Ureter (tissue), 1 donor: ENCODE measurements at regions not wholly inside any gene's neighbourhood (a gene's known extent, or its start where the extent isn't known, plus 50 kb on each side); places are given as distances from the start of the nearest gene placed in this dataset.

Experiments
- DNase-seq: peaks from one replicate; pipeline ENCODE4 v3.0.0-alpha.2; 2020; ENCODE audit warnings: low spot score
- donor health status: DM: yes; HTN: yes; CAD: no.

DNA sequence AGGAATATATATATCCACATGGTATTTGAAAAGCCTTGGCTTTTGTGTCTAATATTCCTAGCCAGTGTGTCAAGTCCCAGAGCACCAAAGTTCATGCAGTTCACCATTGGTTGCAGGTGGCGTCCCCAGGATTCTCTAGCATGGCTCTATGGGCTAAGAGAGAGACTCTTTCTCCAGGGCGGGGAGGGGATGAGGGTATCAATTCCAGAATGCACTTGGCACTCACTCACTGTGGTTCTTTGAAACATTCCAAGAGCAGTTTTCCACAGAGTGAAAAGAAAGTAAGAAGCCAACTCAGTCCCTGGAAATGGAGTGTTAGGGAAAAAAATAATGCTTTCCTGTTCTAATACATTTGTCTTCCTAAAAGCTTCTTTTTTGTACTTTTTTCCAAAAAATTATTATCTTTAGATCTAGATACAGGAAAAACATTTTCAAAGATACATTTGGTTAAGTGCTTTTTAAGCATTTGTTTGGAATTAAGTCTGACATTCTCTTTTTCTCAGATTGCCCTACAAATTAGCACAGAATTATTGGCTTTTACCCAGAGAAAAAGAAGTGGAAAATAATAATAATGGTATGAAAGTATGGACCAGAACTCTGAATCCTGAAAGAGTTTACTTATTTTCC lies 239.9 kb downstream of the PAX3 start:
- no peak for DNase-seq

DNA sequence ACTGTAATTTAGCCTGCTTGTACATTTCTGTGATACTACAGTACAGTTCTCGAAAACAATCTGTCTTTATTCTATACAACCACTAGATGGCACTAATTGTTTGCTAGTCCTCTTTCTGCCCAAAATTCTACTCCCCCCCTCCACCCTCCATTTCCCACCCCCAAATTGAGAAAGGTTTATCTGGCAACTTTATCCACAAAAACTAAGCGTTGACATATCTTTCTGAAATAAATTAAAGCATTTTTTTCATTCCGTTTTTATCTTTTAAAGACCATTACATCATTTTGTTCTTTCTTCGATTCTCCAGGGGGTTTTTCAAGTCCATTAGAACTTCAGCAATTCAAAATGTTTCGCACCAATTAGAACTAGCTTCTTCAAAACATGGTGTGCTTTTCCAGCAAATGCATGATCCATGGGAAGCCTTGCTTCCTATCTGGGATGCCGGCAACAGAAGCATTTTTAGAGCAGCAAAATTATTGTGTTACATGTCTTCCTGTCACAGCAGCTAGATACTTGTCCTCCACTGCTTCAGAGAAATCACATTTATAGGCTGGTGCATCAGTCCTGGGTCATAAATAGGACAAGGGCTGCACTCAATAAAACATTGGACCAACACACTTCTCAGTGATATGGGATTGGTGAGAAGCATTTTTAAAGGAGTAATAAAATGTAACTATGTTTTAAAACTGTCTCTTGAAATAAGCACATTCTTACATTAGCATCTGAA lies 241.3 kb downstream of the PAX3 start:
- no peak for DNase-seq

DNA sequence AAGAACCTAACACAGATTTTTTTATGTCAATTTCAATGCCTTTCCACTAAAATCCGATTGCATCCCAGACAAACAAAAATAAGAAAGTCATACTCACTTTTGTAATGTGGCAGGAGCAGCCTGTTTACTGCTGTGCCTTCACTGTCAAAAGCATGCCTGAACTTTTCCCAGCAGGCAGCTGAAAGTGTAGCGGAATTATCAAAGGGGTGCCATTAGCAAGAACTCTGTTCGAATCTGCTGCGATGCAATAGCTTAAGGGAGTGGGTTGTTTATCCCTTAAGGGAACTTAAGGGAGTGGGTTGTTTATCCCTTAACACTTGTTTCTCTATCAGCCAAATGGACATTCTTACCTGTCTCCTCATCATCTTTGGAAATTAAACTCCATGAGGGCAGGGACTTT lies 243.5 kb downstream of the PAX3 start:
- DNase-seq: no peak

DNA sequence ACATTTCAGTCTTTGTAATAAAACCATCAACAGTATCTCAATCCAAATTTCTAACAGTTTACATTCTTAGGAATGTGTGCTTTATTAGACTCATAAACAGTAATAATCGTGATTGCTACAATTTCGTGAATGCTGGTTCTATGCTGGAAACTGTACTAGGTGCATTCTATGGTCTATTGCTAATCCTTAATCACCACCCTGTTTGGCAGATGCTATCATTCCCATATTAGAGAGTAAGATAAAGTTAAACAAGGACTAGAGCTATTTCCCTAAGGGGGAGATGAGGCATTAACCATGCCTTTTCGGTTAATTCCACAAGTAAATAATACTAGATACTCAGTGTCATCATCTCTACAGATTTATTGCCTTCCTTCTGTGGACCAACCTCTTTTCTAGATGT lies 244.0 kb downstream of the PAX3 start:
- no peak for DNase-seq

DNA sequence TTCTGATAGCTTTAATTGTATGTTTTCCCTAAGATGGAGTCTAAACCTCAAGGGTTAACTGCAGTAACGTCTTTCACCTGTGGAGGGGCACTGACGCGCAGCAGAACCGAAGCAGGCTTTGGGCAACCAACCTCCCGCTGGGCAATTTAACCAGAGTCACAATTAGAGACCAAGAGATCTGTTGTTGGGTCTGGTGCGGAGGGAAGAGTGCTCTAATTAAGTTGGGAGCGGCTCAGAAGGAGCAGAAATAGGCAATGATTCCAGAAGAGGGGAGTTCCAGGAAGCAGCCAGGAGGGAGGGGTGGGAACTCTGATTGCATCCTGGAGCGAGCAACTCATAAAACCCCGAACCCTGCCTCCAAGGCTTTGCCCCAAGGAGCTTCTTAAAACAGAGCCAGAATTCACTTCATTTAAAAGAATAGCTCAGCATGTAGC lies 245.8 kb downstream of the PAX3 start:
- DNase-seq: no peak

DNA sequence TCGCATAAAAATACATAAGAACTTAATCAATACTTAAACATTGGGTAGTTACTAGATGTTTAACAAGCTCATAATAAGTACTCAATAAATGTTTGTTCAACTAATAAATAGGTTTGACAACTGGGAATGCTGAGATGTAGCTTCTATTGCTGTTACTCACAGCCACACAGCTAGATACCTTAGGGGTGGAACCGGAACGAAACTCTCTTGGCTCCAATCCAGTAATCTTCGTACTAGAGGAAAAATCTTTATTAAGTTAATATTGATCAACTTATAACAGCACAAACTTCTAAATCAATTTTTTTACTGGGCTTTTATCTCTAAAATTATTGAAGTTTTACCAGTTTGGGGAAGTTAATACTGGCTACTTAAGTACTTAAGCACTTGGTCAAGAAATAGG lies 247.8 kb downstream of the PAX3 start:
- no peak for DNase-seq

DNA sequence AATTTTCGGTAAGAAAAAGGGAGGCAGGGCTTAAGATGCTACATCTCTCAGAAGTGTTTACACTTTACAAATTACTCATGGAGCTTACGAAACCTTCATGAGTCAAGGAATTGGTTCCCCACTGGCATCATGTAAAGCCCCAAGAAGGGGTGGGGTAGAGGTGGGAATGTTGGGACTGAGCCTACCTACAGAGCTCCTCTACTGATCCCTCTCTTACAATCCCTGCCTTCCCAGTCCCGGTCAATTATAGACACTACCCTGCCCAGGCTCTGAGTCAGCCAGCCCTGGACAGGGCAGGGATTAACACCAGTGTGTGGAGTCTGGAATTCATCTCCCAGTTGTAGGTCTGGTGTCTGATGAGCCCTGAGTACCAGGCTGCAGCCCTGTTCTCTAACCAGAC lies 248.9 kb downstream of the PAX3 start:
- DNase-seq: no peak

DNA sequence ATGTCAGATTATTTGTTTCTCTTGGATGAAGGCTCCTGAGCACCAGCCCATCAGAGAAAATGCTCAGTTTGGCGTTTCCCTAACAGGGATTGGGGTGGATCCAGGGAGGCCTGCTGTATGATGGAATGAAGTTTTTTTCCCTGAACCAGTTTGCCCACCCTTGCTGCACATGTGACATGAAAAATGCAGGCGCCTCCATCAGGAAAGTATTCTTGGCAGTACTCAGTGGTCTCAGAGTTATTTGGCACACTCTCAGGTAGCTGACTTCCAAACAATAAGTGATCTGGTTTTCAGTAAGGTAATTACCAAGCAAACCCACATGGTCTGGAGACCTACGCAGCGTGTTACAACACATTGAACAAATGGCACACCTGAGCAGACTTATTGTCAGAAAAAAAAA lies 254.9 kb downstream of the PAX3 start:
- no peak for DNase-seq

DNA sequence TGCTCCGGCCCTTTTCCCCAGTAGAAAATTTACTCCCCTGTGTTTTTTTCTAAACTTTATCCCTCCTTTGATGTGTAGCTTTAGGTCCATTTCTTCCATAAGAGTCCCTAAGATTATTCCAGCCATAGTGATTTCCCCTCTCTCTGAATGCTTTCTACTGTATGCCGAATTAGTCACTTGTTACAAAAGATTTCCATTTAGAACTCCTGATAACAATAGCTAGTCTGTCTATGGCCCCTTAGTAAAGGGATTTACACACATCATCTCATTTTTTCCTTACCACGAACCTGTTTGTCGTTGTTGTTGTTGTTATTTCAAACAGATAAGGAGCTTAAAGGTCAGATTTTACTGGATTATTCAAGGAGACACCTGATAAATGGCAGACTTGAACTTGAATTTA lies 256.1 kb downstream of the PAX3 start:
- DNase-seq: no peak

DNA sequence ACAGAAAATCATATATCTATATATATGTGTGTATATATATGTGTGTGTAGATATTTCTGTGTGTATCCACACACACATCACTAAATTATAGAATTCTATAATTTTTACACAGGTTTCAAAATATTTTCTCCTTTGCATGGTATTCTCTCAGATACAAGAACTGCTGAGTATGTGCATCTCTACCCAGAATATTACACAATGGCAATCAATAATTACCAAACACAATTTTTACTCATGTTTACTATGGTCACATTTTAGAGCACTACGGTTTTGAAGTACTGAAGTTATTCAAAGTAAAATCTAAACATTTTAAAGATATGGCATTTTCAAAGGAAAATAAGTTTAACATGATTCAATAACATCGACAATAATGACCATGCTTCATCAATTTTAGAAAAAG lies 258.5 kb downstream of the PAX3 start:
- no peak for DNase-seq

DNA sequence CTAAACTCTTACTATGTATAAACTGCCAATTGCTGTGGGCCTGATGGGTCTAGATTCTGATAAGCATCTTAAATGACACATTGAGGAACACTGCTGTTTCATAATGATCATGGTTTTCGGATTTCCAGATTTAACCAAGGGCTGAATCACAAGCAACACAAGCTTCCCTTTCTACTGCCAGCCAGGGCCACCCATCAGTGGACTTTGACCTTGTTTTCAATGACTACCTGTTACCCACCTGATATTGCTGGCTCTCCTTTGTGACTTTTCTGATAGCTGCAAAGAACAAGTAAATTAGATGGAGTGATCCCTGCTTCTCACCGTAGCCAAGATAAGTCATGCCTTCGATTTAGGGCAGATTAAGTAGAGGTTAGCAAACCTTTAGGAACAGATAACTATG lies 259.0 kb downstream of the PAX3 start:
- no peak for DNase-seq

DNA sequence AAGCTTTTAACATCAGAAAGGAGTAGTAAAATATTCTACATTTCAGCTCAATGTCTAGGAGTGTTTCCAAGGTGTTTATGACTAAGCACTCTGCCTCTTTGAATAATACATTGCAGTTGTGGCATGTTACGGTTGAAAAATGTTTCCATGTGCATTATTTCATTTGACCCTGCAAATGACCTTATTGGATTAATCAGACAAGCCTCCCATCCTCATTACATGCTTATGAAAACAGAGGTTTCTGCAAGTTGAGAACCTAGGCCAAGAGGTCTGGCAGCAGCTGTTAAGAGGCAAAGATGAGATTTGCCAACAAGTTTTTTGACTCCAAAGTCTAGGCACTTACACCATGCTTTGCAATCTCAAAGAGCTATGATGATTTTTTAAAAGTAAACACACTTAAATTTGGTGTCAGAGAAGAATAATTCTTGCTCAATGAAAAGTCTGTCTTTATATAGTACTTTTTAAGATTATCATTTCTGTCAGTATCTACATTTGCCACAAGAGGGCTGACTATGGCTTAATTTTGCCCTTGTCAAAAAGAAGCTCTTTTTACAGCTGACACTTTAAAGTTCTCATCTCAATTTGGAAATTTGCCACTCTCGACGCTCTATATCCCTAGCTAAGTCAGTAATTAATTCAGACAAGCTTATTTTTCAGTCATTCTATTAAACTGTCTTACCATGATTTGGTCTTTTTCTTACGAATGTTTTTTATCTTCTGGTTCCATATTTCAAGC lies 260.6 kb downstream of the PAX3 start:
- no peak for DNase-seq

DNA sequence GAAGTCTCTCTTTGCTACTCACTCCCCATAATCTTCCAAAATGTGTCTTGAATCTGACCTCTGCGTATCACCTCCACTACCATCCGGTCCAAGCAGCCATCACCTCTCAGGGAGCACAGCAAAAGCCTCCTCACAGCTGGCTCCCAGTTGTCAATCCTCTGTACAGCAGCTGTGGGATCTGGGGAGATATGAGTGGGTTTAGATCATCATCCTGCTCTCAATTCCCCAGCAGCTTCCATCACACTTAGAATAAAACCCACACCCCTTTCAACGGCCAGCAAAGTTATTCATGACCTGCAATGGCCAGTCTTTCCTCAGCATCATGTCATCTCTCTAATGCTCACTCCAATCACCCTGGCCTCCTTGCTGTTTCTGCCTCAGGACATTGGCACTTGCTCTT lies 261.6 kb downstream of the PAX3 start:
- DNase-seq: no peak

DNA sequence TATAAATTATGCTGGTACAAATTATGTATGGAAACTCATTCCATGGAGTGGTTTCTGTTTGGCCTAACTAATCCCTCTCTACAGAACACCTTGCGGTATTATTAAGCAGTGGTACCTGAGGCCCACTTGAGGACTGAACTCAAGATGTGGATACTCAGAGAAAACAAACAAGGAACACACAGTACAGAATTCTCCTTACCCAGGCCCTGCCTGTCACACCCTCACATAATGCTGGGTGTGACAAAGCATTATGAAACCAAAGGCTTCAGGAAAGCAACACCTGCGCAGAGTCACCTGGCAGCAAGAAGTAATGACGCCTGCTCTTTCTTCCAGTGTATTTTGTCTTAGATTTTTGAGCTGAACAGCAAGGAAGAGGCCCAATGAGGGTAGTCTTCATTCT lies 264.7 kb downstream of the PAX3 start:
- DNase-seq: no peak

DNA sequence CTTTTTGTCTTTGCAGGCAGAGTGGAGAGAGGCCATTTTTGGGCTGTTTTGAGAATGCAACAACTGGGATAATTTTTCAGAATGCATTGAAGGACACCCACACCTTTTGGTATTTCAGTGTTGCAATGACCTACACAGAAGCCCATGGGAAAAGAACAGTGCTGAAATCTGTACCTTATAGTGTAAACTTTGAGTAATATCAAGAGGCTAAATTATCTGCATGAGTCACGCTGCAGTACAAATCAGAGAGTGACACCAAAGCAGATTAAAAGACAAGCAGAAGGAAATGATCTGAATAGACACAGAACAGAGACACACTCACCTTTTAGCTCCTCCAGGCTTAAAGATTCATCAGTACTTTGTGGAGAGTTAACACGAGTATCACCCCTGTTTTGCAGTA lies 265.3 kb downstream of the PAX3 start:
- DNase-seq: no peak

DNA sequence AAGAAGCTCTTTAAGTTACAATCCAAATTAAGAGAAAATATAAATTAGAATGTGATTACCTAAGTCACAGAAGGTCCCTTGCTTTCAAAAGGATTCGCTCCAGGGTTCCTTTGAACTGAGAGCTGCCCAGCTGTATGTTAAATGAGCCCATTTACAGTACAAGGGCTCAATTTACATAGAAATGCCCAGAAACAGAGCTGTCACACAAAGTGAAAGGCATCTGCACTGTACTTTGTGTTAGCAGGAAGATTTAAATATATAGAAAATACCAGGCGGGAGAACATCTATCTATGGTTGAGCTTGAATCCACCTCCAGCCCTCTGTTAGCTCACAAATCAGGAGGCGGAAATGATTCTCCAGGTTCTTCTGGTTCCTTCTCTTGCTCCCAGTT lies 272.9 kb downstream of the PAX3 start:
- DNase-seq: no peak

DNA sequence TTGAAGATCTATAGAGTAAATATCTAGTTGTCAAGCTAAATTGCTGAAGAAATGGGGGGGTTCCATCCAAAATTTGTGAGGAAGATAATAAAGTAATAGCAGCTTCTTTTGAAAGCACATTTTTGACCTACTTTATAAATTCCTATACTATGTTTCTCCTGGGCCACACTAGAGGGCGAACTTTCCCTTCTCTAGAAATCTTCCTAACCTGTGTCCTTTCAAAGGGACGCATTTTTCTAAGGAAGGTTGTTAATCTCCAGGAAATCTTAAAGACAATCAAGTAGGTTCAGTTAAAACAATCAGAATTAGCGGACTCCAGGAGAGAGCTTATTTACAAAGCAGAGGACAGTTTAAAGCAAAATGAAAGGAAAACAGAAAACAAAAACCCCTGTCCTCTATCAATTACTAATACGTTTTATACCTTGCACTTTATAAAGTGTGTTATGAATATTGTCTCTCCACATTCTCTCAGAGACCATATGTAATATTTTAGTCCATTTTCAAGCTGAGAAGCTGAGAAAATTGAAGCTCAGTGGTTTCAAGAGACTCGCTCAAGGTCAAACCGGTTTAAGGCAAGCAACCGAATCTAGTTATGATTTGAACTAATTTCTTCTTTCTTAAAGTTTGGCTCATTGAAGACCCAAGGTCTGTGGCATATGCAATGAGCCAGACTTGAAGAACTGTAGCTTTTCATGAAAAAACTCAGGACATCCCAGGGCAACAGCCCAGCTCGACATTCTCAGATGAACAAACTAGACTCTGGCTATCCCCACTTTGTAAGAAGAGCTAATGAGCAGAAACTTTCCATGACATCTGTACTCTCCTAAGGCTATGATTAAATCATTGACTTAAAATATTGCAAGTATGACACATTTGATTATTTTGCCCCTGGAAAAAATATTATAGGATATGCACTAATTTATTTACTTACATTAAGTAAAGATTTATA lies 273.6 kb downstream of the PAX3 start:
- DNase-seq: no peak

DNA sequence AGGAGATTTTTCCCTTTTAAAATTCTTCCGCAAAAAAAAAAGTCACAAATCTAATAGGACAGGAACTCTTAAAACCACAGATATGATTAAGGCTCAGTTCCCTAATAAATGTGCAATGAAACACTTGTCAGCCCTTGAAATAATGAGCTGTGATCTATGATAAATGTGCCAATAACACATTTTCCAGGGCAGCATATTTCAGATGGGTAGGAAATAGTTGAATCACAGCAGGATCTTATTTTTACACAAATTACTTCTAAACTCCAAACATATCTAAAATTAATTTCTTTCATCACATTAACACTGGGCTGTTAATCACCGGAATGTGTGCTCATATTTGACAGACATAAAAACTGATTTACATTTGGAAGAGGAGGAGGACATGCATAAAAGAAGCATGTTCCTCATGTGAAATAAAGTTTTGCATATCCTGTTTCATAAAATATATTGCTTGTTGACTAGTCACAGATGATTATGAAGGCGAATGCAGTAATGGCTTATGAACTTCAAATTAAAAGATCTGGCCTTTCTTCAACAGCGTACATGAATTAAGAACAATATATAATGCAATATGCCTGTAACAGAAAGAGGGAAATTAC lies 281.4 kb downstream of the PAX3 start:
- no peak for DNase-seq

DNA sequence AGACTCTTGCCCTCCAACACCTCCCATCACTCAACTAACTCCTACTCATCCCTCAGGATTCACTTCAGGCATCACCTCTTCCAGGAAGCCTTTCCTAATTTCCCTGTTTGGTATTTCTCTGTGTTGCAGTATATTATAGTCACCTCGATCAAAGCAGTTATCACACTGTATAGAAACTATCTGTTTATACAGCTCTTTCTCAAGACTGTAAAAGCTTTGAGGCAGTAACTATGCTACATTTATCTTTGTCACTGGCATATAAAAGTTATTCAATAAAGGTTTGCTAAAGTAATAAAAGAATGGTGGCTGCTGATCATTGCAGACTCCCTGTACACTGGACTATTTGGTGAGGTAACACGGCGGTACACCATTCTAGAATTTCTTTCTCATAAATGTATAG lies 284.9 kb downstream of the PAX3 start:
- no peak for DNase-seq

DNA sequence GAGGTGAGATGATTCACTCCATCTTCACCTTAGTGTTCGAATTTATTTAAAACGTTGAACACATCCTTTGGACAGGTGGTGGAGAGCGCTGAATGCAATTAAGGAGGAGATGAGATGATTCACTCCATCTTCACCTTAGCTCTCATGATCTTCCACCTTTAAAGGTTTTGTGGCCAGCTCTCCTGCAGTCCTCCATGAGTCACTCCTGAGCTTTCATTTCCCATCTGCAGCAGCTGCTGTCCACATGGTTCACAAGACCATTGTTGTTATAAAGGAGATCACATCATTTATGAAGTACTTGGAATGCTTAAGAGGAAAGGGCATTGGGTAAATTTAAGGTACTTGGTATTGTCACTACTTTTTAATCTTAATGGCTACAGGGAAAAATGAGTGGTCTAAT lies 298.5 kb downstream of the PAX3 start:
- DNase-seq: no peak

DNA sequence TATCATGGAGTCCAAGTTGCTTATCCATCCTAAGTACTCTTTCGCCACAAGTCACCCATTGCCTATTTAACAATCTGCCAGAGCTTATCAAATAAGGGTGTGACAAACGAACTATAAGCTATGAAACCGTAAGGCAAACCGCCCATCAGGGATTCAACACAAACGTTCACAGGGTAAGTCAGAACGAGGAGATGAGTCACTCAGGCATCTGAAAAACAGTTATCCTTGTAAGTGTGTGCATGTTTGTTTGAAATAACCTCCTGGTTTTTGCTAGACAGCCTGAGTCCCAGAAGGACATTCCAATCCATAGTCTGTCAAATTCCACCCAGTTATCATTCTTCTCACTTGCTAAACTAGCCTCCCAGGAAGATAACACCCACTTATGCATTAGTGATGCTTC lies 299.1 kb downstream of the PAX3 start:
- DNase-seq: no peak

DNA sequence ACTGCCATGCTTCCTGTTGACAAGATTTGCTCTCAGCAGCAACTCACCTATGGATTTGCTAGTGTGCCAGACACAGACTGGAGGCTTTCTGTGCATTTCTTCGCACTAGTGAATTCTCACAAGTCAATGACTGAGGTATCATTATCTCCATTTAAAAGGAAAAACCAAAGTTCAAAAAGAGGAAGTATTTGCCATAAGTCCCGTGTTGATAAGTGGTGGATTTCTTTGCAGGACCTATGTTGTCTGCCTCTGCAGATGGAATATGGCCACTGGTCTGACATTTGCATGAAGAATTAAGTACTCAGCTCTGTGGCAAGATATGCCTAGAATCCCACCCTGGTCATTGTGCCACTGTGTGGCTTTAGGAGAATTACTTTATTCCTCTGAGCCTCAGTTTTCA lies 299.6 kb downstream of the PAX3 start:
- no peak for DNase-seq
